Liver (tissue), 8 donors: ENCODE measurements at regions not wholly inside any gene's neighbourhood (a gene's known extent, or its start where the extent isn't known, plus 50 kb on each side); places are given as distances from the start of the nearest gene placed in this dataset.

Experiments
- DNase-seq: peaks from one replicate; pipeline ENCODE4 v3.0.0-alpha.2; 2017; ENCODE audit warnings: low spot score
- H3K27ac ChIP-seq, 2 donors: one replicate each; pipeline ENCODE4 v1.7.0; 2013; ENCODE audit warnings: inconsistent platforms in 2 of 2, low read length in 2 of 2, control low read depth in 1 of 2, low read depth in 1 of 2, mild to moderate bottlenecking in 1 of 2
- H3K27me3 ChIP-seq, 4 donors: one replicate each; pipeline versions ENCODE4 v1.6.1 to v1.7.0; 2013; ENCODE audit warnings: low read length in 3 of 4, inconsistent platforms in 1 of 4, mild to moderate bottlenecking in 1 of 4, moderate library complexity in 1 of 4; ENCODE audit not compliant: control insufficient read depth in 4 of 4, insufficient read depth in 4 of 4
- H3K36me3 ChIP-seq, 4 donors: one replicate each; pipeline versions ENCODE4 v1.6.1 to v1.7.0; 2013; ENCODE audit warnings: low read length in 3 of 4, mild to moderate bottlenecking in 3 of 4, low read depth in 1 of 4, moderate library complexity in 1 of 4; ENCODE audit not compliant: control insufficient read depth in 4 of 4, insufficient read depth in 3 of 4
- H3K4me1 ChIP-seq, 4 donors: one replicate each; pipeline versions ENCODE4 v1.6.1 to v1.7.0; 2013; ENCODE audit warnings: low read length in 3 of 4, mild to moderate bottlenecking in 3 of 4, moderate library complexity in 1 of 4; ENCODE audit not compliant: control insufficient read depth in 4 of 4, insufficient read depth in 4 of 4
- H3K4me3 ChIP-seq, 3 donors: one replicate each; pipeline versions ENCODE4 v1.6.1 to v1.7.0; 2013; ENCODE audit warnings: low read length in 3 of 3, control low read depth in 1 of 3, low read depth in 1 of 3, mild to moderate bottlenecking in 1 of 3
- H3K9ac ChIP-seq, 2 donors: one replicate each; pipeline ENCODE4 v1.7.0; 2013; ENCODE audit warnings: low read length in 2 of 2, mild to moderate bottlenecking in 2 of 2, moderate library complexity in 2 of 2, control low read depth in 1 of 2, low read depth in 1 of 2
- H3K9me3 ChIP-seq, 4 donors: one replicate each; pipeline versions ENCODE4 v1.6.1 to v1.7.0; 2013; ENCODE audit warnings: low read length in 3 of 4; ENCODE audit not compliant: control insufficient read depth in 4 of 4
- EGR1 ChIP-seq, 2 donors: IDR thresholded peaks; 2 replicates each; pipeline ENCODE4 v1.6.1; 2016 to 2018; ENCODE audit warnings: antibody characterized with exemption in 2 of 2, low read depth in 2 of 2
- FOXA1 ChIP-seq: IDR thresholded peaks from 2 replicates; pipeline ENCODE4 v1.6.1; 2016; ENCODE audit warnings: antibody characterized with exemption
- GABPA ChIP-seq, 2 donors: IDR thresholded peaks in 1 of 2; conservative IDR thresholded peaks in 1 of 2; 2 replicates each; pipeline ENCODE4 v1.6.1; 2016; ENCODE audit warnings: antibody characterized with exemption in 2 of 2, mild to moderate bottlenecking in 1 of 2, moderate library complexity in 1 of 2
- HNF4G ChIP-seq: IDR thresholded peaks from 2 replicates; pipeline ENCODE4 v1.6.1; 2016; ENCODE audit warnings: antibody characterized with exemption
- JUND ChIP-seq, 2 donors: IDR thresholded peaks; 2 replicates each; pipeline ENCODE4 v1.6.1; 2016; ENCODE audit warnings: antibody characterized with exemption in 2 of 2
- NR2F2 ChIP-seq: IDR thresholded peaks from 2 replicates; pipeline ENCODE4 v1.6.1; 2016; ENCODE audit warnings: antibody characterized with exemption
- RXRA ChIP-seq, 2 donors: IDR thresholded peaks; 2 replicates each; pipeline ENCODE4 v1.6.1; 2017 to 2018; ENCODE audit warnings: antibody characterized with exemption in 2 of 2, mild to moderate bottlenecking in 1 of 2
- TAF1 ChIP-seq: conservative IDR thresholded peaks from 2 replicates; pipeline ENCODE4 v1.6.1; 2016; ENCODE audit warnings: antibody characterized with exemption, mild to moderate bottlenecking
- YY1 ChIP-seq: IDR thresholded peaks from 2 replicates; pipeline ENCODE4 v1.6.1; 2016; ENCODE audit warnings: antibody characterized with exemption, mild to moderate bottlenecking
- WGBS: extraction: QIAGEN DNeasy Blood & Tissue Kit; methylation state at CpG from one replicate; pipeline ENCODE4 v1.1.7; 2013; 5-methylcytosine and 5-hydroxymethylcytosine counted together
- TF ChIP-seq, protein P1 (sequence below): fragments of 150-350 bp; IDR thresholded peaks from 2 replicates; pipeline ENCODE4 v1.5.1; 2017; ENCODE audit warnings: improper control_type of control experiment, low read depth, low read length; ENCODE audit not compliant: missing input control
- TF ChIP-seq, protein P2 (sequence below): IDR thresholded peaks from 2 replicates; pipeline ENCODE4 v1.6.1; 2016; ENCODE audit warnings: antibody characterized with exemption
- TF ChIP-seq, protein P3 (sequence below): IDR thresholded peaks from 2 replicates; pipeline ENCODE4 v1.6.1; 2016; ENCODE audit warnings: antibody characterized with exemption
- TF ChIP-seq, protein P4 (sequence below): IDR thresholded peaks from 2 replicates; pipeline ENCODE4 v1.6.1; 2016; ENCODE audit warnings: antibody characterized with exemption, mild to moderate bottlenecking
- TF ChIP-seq, protein P5 (sequence below): IDR thresholded peaks from 2 replicates; pipeline ENCODE4 v1.6.1; 2016; ENCODE audit warnings: antibody characterized with exemption
- donor health status: healthy.
- donor health status: healthy.
- donor health status: healthy.
- donor health status: healthy.
- donor health status: healthy.

DNA sequence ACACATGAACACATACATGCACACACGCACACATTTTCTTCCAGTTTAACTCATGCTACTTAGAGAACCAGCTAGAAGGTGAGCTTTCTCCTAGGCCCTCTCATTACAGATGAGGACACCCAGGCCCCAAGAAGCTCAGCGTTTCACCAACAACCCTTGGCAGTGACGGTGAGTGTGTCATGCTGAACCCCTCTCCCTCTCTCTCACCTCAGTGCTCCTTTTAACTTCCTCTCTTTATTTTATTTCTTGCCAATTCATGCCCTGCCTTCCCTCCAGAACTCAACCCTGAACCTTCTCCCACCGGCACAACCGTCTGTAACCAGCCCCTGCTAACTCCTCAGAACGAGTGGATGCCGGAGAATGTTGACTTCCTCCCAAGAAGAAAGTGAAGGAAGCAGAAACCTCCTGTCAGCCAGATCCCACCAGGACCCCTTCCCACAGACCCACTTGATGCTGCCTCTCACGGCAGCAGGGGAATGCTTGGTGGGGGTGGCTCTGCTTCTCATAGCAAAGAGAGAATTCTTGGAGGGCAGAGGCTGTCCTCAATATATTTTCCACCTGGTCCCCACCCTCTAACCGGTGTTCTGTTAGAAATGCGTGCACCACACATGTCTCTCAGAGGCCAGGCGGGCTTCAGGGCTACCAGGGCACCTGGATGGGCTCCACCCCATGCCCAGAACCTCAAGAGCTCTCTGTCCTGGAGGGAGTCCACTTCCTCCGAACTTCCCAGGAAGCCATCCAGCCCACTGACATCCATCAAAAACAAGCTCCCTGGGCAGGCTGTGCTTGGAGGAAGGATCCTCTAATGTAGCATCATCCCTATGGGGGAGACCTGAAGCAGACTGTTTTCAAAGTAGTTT lies 134.0 kb downstream of the TOMM20 start:
- peaks cover 5 to 15% (median 11%) of the 10 kb centered on the region in 4 donors for H3K4me1 ChIP-seq
- H3K9me3 ChIP-seq: no peaks in the 10 kb centered on the region
- DNase-seq: no peak
- WGBS: 80% methylated on average over 12 of the region's 12 CpGs
- no peaks in the 10 kb centered on the region for H3K27me3 ChIP-seq
- H3K4me3 ChIP-seq: no peak overlapping the region
- no peak overlapping the region for H3K9ac ChIP-seq
- TF ChIP-seq JUND (IDR thresholded peaks at IDR 0.05): no peak
- no peak for TF ChIP-seq FOXA1
- TF ChIP-seq NR2F2: no peak
- no peak for TF ChIP-seq RXRA (IDR thresholded peaks at IDR 0.05)
- TF ChIP-seq EGR1 (IDR thresholded peaks at IDR 0.05; ENCODE audit: low read depth in 2 of 2): no peak
- TF ChIP-seq, protein P1, sequence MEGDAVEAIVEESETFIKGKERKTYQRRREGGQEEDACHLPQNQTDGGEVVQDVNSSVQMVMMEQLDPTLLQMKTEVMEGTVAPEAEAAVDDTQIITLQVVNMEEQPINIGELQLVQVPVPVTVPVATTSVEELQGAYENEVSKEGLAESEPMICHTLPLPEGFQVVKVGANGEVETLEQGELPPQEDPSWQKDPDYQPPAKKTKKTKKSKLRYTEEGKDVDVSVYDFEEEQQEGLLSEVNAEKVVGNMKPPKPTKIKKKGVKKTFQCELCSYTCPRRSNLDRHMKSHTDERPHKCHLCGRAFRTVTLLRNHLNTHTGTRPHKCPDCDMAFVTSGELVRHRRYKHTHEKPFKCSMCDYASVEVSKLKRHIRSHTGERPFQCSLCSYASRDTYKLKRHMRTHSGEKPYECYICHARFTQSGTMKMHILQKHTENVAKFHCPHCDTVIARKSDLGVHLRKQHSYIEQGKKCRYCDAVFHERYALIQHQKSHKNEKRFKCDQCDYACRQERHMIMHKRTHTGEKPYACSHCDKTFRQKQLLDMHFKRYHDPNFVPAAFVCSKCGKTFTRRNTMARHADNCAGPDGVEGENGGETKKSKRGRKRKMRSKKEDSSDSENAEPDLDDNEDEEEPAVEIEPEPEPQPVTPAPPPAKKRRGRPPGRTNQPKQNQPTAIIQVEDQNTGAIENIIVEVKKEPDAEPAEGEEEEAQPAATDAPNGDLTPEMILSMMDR: no peak
- TF ChIP-seq TAF1: no peak
- H3K27ac ChIP-seq: no peak overlapping the region
- H3K36me3 ChIP-seq: no peaks in the 10 kb centered on the region

DNA sequence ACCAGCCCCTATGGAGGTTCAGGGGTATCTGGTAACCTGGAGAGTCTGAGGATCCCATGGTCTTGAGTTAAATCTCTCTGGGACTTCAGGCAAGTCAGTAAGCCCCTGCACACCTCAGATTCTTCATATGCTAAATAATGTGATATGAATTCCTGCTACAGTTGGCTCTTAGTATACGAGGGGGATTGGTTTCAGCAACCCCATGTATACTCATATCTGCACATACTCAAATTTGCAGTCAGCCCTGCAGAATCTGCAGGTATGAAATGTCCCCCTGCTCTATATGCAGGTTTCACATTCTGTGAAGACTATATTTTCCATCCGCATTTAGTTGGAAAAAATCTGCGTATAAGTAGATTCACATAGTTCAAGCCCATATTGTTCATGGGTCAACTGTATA lies 136.6 kb downstream of the TOMM20 start:
- Histone ChIP-seq H3K27ac (no peak overlapping the region), H3K4me1 (peaks cover 2 to 16% (median 13%) of the 10 kb centered on the region in 4 donors), H3K4me3 (no peak overlapping the region), H3K36me3 (no peaks in the 10 kb centered on the region), H3K9ac (no peak overlapping the region), H3K9me3 (no peaks in the 10 kb centered on the region), H3K27me3 (no peaks in the 10 kb centered on the region)
- DNase-seq: no peak
- no peak for TF ChIP-seq HNF4G
- WGBS: 94% methylated on average over 3 of the region's 3 CpGs

DNA sequence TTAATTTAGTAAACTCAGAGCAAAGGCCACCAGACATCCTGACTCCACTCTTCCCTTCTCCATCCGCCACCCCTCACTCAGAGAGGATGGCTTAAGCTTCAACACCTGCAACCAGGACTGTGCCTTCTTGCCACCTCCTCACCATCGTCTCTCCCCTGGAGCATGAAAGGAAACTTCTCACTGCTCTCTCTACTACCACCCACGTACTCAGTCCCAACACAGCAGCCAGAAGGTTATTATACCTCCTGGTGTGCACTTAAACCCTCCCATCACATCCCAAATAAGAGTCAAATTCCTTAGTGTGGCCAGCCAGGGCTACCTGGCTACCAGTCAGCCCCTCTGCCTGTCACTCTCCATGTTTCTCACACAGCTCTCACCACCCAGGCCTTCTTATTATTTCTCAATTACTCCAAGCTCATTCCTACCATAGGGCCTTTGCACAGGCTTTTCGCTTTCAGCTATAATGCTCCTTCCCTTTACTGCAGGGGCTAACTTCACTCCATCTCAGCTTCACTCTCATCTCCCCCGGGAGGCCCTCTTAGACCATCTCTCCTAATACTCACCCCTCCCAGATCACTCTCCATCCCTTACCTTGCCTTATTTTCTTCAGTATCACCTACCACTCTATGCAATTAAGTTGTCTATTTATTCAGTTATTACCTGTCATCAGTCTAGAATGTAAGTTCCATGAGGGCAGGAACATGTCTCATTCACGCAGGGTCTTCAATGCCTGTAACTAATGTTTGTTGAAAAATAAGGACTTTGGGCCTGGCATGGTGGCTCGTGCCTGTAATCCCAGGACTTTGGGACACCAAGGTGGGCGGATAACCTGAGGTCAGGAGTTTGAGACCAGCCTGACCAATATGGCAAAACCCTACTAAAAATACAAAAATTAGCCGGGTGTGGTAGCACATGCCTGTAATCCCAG lies 137.5 kb downstream of the TOMM20 start:
- Histone ChIP-seq H3K9me3 (no peaks in the 10 kb centered on the region), H3K27ac (no peak overlapping the region)
- 97% methylated on average over 9 of the region's 9 CpGs for WGBS
- TF ChIP-seq, protein P2, sequence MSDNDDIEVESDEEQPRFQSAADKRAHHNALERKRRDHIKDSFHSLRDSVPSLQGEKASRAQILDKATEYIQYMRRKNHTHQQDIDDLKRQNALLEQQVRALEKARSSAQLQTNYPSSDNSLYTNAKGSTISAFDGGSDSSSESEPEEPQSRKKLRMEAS: no peak
- TF ChIP-seq, protein P1: no peak
- TF ChIP-seq, protein P3, sequence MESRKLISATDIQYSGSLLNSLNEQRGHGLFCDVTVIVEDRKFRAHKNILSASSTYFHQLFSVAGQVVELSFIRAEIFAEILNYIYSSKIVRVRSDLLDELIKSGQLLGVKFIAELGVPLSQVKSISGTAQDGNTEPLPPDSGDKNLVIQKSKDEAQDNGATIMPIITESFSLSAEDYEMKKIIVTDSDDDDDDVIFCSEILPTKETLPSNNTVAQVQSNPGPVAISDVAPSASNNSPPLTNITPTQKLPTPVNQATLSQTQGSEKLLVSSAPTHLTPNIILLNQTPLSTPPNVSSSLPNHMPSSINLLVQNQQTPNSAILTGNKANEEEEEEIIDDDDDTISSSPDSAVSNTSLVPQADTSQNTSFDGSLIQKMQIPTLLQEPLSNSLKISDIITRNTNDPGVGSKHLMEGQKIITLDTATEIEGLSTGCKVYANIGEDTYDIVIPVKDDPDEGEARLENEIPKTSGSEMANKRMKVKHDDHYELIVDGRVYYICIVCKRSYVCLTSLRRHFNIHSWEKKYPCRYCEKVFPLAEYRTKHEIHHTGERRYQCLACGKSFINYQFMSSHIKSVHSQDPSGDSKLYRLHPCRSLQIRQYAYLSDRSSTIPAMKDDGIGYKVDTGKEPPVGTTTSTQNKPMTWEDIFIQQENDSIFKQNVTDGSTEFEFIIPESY: no peak
- no peak for TF ChIP-seq GABPA (IDR thresholded peaks at IDR 0.05 in 1 of 2, conservative IDR thresholded peaks at IDR 0.05 in 1 of 2)
- TF ChIP-seq, protein P4, sequence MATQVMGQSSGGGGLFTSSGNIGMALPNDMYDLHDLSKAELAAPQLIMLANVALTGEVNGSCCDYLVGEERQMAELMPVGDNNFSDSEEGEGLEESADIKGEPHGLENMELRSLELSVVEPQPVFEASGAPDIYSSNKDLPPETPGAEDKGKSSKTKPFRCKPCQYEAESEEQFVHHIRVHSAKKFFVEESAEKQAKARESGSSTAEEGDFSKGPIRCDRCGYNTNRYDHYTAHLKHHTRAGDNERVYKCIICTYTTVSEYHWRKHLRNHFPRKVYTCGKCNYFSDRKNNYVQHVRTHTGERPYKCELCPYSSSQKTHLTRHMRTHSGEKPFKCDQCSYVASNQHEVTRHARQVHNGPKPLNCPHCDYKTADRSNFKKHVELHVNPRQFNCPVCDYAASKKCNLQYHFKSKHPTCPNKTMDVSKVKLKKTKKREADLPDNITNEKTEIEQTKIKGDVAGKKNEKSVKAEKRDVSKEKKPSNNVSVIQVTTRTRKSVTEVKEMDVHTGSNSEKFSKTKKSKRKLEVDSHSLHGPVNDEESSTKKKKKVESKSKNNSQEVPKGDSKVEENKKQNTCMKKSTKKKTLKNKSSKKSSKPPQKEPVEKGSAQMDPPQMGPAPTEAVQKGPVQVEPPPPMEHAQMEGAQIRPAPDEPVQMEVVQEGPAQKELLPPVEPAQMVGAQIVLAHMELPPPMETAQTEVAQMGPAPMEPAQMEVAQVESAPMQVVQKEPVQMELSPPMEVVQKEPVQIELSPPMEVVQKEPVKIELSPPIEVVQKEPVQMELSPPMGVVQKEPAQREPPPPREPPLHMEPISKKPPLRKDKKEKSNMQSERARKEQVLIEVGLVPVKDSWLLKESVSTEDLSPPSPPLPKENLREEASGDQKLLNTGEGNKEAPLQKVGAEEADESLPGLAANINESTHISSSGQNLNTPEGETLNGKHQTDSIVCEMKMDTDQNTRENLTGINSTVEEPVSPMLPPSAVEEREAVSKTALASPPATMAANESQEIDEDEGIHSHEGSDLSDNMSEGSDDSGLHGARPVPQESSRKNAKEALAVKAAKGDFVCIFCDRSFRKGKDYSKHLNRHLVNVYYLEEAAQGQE: no peak
- TF ChIP-seq EGR1 (IDR thresholded peaks at IDR 0.05; ENCODE audit: low read depth in 2 of 2): no peak
- TF ChIP-seq, protein P5, sequence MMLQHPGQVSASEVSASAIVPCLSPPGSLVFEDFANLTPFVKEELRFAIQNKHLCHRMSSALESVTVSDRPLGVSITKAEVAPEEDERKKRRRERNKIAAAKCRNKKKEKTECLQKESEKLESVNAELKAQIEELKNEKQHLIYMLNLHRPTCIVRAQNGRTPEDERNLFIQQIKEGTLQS: no peak
- no peak for TF ChIP-seq YY1
- TF ChIP-seq FOXA1: no peak
- no peak for TF ChIP-seq RXRA (IDR thresholded peaks at IDR 0.05)
- TF ChIP-seq NR2F2: no peak

More for the DNA sequence above, 137.5 kb downstream of the TOMM20 start:
- no peaks in the 10 kb centered on the region for H3K27me3 ChIP-seq
- no peak for DNase-seq
- H3K9ac ChIP-seq: no peak overlapping the region
- no peak overlapping the region for H3K4me3 ChIP-seq
- H3K4me1 ChIP-seq: peaks cover 6 to 14% (median 13%) of the 10 kb centered on the region in 4 donors
- H3K36me3 ChIP-seq: no peaks in the 10 kb centered on the region
